ENCODE measurements at regions not wholly inside any gene's neighbourhood (a gene's known extent, or its start where the extent isn't known, plus 50 kb on each side); places are given as distances from the start of the nearest gene placed in this dataset.

- no peak for DNase-seq (ENCODE audit: low read depth, low spot score)
Measured at GRCh38 chr2:236673126-236673822, 103.6 kb downstream of the ACKR3 start.

GRCh38 chr2:236673823-236674185 lies 104.2 kb downstream of the ACKR3 start:
- DNase-seq (ENCODE audit: low read depth, low spot score) = no peak

GRCh38 chr2:236674238-236674637 lies 104.6 kb downstream of the ACKR3 start:
- DNase-seq (ENCODE audit: low read depth, low spot score) = no peak

- DNase-seq (ENCODE audit: low read depth, low spot score) = no peak
Measured at GRCh38 chr2:236674646-236675045, 105.0 kb downstream of the ACKR3 start.

- no peak for DNase-seq (ENCODE audit: low read depth, low spot score)
Measured at GRCh38 chr2:236675051-236675450, 105.4 kb downstream of the ACKR3 start.

- DNase-seq (ENCODE audit: low read depth, low spot score) = no peak
Measured at GRCh38 chr2:236675526-236675925, 105.9 kb downstream of the ACKR3 start.

- no peak for DNase-seq (ENCODE audit: low read depth, low spot score)
Measured at GRCh38 chr2:236676136-236676873, 106.7 kb downstream of the ACKR3 start.

- no peak for DNase-seq (ENCODE audit: low read depth, low spot score)
Measured at GRCh38 chr2:236677368-236677767, 107.7 kb downstream of the ACKR3 start.

GRCh38 chr2:236678307-236678975 lies 108.8 kb downstream of the ACKR3 start:
- DNase-seq (ENCODE audit: low read depth, low spot score) = no peak

- no peak for DNase-seq (ENCODE audit: low read depth, low spot score)
Measured at GRCh38 chr2:236679884-236680860, 110.5 kb downstream of the ACKR3 start.

- no peak for DNase-seq (ENCODE audit: low read depth, low spot score)
Measured at GRCh38 chr2:236682651-236683422, 113.2 kb downstream of the ACKR3 start.

- no peak for DNase-seq (ENCODE audit: low read depth, low spot score)
Measured at GRCh38 chr2:236684504-236685256, 115.1 kb downstream of the ACKR3 start.

- DNase-seq (ENCODE audit: low read depth, low spot score) = no peak
Measured at GRCh38 chr2:236685361-236685760, 115.7 kb downstream of the ACKR3 start.

- no peak for DNase-seq (ENCODE audit: low read depth, low spot score)
Measured at GRCh38 chr2:236685979-236686520, 116.4 kb downstream of the ACKR3 start.

- no peak for DNase-seq (ENCODE audit: low read depth, low spot score)
Measured at GRCh38 chr2:236686561-236686960, 116.9 kb downstream of the ACKR3 start.

GRCh38 chr2:236687296-236687965 lies 117.8 kb downstream of the ACKR3 start:
- DNase-seq (ENCODE audit: low read depth, low spot score) = no peak

- no peak for DNase-seq (ENCODE audit: low read depth, low spot score)
Measured at GRCh38 chr2:236688157-236688556, 118.5 kb downstream of the ACKR3 start.

GRCh38 chr2:236688563-236689392 lies 119.2 kb downstream of the ACKR3 start:
- DNase-seq (ENCODE audit: low read depth, low spot score) = no peak
